Fibroblast of villous mesenchyme (primary cell): ENCODE measurements at regions not wholly inside any gene's neighbourhood (a gene's known extent, or its start where the extent isn't known, plus 50 kb on each side); places are given as distances from the start of the nearest gene placed in this dataset.

ENCODE experiments used
- DNase-seq: peaks from one replicate; pipeline ENCODE4 v3.0.0-alpha.2; 2010; ENCODE audit warnings: low read depth
- H3K4me3 ChIP-seq: 2 replicates; pipeline ENCODE4 v1.5.1; 2011; ENCODE audit warnings: low read depth, mild to moderate bottlenecking, low read length
- TF ChIP-seq, protein P1 (sequence below): IDR thresholded peaks from 2 replicates; pipeline ENCODE4 v1.5.1; 2012; ENCODE audit warnings: low read depth, mild to moderate bottlenecking, low read length; ENCODE audit not compliant: insufficient read depth

DNA sequence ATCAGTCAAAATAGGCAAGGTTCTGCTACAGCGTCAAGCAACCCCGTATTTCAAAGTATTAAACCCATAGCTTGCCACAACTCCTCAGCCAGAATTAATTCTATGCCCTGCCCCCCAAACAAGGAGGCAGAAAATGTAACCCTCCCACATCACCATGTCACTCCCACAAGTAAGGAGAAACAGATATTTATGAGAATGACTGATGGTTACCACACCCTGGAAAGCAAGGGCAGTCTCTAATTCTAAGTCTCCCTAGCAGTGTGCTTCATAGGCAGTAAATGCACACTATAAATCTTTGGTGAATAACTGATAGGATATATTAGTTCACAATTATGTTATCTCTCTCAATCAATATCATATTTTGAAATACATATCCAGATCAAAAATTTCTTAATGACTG is 228.0 kb upstream of the SLC14A2 start:
- TF ChIP-seq, protein P1, sequence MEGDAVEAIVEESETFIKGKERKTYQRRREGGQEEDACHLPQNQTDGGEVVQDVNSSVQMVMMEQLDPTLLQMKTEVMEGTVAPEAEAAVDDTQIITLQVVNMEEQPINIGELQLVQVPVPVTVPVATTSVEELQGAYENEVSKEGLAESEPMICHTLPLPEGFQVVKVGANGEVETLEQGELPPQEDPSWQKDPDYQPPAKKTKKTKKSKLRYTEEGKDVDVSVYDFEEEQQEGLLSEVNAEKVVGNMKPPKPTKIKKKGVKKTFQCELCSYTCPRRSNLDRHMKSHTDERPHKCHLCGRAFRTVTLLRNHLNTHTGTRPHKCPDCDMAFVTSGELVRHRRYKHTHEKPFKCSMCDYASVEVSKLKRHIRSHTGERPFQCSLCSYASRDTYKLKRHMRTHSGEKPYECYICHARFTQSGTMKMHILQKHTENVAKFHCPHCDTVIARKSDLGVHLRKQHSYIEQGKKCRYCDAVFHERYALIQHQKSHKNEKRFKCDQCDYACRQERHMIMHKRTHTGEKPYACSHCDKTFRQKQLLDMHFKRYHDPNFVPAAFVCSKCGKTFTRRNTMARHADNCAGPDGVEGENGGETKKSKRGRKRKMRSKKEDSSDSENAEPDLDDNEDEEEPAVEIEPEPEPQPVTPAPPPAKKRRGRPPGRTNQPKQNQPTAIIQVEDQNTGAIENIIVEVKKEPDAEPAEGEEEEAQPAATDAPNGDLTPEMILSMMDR, result no peak
- H3K4me3 ChIP-seq, result no peak overlapping the region

DNA sequence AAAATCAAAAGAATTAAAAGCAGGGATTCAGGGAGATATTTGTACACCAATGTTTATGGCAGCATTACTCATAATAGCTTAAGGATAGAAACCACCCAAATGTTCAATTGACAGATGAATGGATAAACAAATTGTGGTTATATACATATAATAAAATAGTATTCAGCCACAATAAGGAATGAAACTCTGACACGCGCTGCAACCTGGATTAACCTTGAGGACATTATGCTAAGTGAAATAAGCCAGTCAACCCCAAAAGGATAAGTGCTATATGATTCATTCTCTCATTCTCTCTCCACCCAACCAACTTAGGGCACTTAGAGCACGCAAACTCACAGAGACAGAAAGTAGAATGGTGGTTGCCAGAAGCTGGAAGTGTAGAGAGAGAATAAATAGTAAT is 216.8 kb upstream of the SLC14A2 start:
- no peak for DNase-seq
- H3K4me3 ChIP-seq, result no peak overlapping the region
- TF ChIP-seq, protein P1, result no peak

More for the DNA sequence above, 228.0 kb upstream of the SLC14A2 start:
- no peak for DNase-seq

DNA sequence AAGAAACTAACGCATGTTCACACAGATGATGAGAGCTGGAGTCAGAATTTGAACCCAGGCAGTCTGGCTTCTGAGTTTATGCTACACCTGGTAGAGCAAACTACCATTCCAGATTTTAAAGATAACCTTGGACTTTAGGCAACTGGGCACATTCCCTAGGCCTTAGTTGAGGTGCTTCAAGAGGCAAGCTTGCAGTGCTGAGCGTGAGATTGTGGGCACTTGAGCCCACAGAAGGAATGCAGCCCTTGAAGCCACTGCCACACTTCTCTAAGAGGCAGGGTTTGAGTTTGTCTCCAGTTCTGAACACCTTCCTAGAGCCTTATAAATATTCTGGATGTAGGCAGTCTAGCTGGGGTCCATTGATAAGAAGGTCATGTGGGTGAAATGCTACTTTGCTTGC is 216.1 kb upstream of the SLC14A2 start:
- no peak overlapping the region for H3K4me3 ChIP-seq
- TF ChIP-seq, protein P1, result no peak
- DNase-seq, result no peak

DNA sequence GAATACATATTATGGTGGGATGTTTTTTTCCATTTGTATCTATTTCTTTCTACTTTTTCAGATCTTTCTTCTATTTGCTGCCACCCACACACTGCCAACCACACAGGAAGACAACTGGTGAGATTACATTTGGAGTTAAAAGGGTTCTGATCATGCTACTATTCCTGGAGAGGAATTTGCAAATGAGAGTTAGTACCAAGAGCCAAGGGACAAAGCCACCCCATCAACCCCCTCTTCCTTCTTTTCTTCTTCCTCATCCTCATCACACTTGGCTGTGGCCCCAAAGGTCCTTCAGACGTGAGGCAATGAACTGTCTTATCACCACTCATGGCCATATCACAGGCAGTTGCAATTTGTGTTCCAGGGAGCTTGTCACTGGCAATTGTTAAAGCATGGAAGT is 215.6 kb upstream of the SLC14A2 start:
- no peak overlapping the region for H3K4me3 ChIP-seq
- no peak for DNase-seq
- TF ChIP-seq, protein P1, result no peak

DNA sequence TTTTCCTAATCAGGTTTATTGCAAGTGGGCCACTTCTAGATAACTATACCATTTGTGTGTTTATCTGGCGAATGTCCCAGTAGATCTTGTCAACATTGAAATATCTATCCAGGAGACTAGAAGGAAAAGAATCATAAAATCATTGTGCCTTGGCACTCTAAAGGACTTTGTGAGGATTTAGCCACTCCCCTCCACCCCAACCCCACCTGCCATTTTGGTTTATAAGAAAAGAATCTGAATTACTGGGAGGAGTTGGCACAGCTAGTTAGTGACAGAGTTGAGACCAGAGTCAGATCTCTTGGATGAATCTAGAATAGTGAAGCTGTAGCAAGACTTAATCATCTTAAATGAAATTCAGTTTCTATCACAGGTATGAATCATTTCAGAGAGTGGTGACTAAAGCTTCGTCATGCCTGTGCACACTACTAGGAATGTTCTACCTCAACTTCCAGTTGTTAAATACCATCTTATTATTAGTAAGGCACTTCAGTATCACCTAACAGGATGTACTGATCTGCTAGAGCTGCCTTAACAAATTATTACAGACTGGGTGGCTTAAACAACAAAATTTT is 212.7 kb upstream of the SLC14A2 start:
- H3K4me3 ChIP-seq, result no peak overlapping the region
- no peak for DNase-seq
- TF ChIP-seq, protein P1, result no peak

DNA sequence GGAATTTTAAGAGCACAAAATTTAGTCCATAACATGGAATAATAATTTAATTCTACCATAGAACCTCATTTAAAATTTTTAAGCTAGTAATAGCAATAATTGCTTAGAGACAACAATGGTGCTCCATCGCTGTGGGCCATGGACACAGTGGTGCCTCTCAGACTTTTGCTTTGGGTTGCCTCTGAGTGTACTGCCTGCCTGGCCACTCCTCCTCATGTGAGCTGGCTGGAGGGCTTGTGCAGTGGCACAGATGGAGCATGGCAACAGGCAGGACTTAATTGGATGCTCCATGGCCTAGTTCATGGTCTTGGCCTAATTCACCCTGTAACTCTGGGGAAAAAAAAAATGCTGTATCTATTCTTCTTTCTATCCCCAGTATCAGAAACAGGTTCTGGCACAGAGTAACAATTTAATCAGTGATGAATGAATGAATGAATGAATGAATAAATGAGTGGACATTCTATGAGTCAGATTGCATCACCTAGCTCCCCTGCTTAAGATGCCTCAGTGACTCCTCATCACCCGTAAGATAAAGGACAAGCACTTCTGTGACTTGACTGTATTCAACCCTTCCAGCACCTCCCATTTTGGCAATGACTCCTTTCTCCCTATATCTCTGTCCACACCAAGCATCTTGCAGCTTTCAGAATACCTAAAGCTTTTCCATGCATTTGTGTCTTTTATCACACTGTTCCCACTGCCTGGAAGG is 211.8 kb upstream of the SLC14A2 start:
- H3K4me3 ChIP-seq, result no peak overlapping the region
- TF ChIP-seq, protein P1, result no peak
- no peak for DNase-seq

DNA sequence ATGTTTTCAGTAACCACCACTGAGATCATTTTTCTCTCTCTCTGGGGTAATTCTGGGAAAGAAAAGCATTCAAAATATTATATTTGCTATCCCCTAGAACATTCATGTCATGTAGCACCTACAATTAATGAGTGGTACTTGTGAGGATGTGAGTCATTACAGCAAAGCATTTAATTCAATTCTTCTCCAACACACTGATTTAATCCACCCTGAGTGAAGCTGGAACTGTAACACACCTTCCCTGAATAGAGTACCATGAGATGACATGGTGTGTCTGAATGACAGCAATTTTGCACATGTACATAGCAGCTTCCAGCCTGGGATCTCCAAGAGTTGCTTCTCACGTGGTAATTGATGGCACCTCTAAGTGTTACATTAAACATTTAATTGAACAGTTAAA is 207.1 kb upstream of the SLC14A2 start:
- no peak overlapping the region for H3K4me3 ChIP-seq
- TF ChIP-seq, protein P1, result no peak
- no peak for DNase-seq
